HUES48 (cell line): ENCODE measurements at regions not wholly inside any gene's neighbourhood (a gene's known extent, or its start where the extent isn't known, plus 50 kb on each side); places are given as distances from the start of the nearest gene placed in this dataset.
"Not testable (repeated sequence)": the region's sequence is repeated elsewhere in the genome, so short reads cannot be mapped to it uniquely, and the experiment has no call there.

Source experiments
- H3K27ac ChIP-seq: one replicate; pipeline ENCODE4 v1.7.0; 2013; ENCODE audit warnings: low read depth, low read length, inconsistent platforms
- H3K27me3 ChIP-seq: 2 replicates; pipeline ENCODE4 v1.6.1; 2013; ENCODE audit warnings: mild to moderate bottlenecking, low read length; ENCODE audit not compliant: control insufficient read depth, insufficient read depth
- H3K36me3 ChIP-seq: 2 replicates; pipeline ENCODE4 v1.6.1; 2013; ENCODE audit warnings: low read length; ENCODE audit not compliant: control insufficient read depth, insufficient read depth
- H3K4me1 ChIP-seq: 2 replicates; pipeline ENCODE4 v1.6.1; 2013; ENCODE audit warnings: mild to moderate bottlenecking, low read length; ENCODE audit not compliant: control insufficient read depth, insufficient read depth
- H3K4me3 ChIP-seq: 2 replicates; pipeline ENCODE4 v1.5.1; 2013; ENCODE audit warnings: mild to moderate bottlenecking, low read depth, low read length
- H3K9ac ChIP-seq: 2 replicates; pipeline ENCODE4 v1.6.1; 2013; ENCODE audit warnings: mild to moderate bottlenecking, low read depth, low read length, moderate library complexity
- H3K9me3 ChIP-seq: 2 replicates; pipeline ENCODE4 v1.6.1; 2013; ENCODE audit warnings: low read length; ENCODE audit not compliant: control insufficient read depth, insufficient read depth

GRCh38 chr6:131336596-131336995 is 201.3 kb downstream of the AKAP7 start:
- H3K27ac ChIP-seq, result no peak overlapping the region
- H3K9ac ChIP-seq, result no peak overlapping the region
- no peaks in the 10 kb centered on the region for H3K9me3 ChIP-seq

GRCh38 chr6:131346896-131347295 is 211.6 kb downstream of the AKAP7 start:
- Histone ChIP-seq H3K36me3 (peaks cover 13% of the 10 kb centered on the region; the same call in 1 of the 2 replicates), H3K4me1 (peaks cover 27% of the 10 kb centered on the region)
- H3K27me3 ChIP-seq, H3K9me3 ChIP-seq, H3K9ac ChIP-seq, H3K4me3 ChIP-seq, H3K27ac ChIP-seq: not testable (repeated sequence)

More at GRCh38 chr6:131336596-131336995, 201.3 kb downstream of the AKAP7 start:
- Histone ChIP-seq H3K27me3 (no peaks in the 10 kb centered on the region), H3K4me1 (peaks cover 8% of the 10 kb centered on the region), H3K4me3 (no peak overlapping the region), H3K36me3 (peaks cover 37% of the 10 kb centered on the region)

DNA sequence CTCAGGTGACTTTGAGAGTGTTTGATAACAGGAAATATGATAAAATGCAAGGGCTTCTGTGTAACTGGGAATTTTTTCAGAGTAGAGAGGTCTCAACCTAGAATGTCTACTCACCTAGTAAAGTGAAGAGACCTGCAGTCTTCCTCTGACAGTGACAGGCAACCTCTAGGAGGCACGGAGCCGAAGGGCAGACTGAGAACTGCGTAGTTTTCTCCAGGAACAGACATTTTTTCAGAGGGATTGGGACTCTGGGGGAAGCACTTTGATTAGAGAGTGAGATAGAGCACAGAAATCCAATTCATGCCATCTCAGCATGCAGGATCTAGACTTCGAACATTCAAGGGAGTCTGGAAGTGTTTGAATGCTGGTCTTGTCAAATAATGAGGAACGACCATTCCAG is 213.3 kb downstream of the AKAP7 start:
- no peak overlapping the region for H3K9ac ChIP-seq
- H3K36me3 ChIP-seq, result peaks cover 13% of the 10 kb centered on the region; the same call in 1 of the 2 replicates
- H3K27me3 ChIP-seq, result no peaks in the 10 kb centered on the region; the same call in 1 of the 2 replicates
- no peak overlapping the region for H3K27ac ChIP-seq
- no peaks in the 10 kb centered on the region for H3K9me3 ChIP-seq
- H3K4me3 ChIP-seq, result no peak overlapping the region
- H3K4me1 ChIP-seq, result peaks cover 27% of the 10 kb centered on the region

DNA sequence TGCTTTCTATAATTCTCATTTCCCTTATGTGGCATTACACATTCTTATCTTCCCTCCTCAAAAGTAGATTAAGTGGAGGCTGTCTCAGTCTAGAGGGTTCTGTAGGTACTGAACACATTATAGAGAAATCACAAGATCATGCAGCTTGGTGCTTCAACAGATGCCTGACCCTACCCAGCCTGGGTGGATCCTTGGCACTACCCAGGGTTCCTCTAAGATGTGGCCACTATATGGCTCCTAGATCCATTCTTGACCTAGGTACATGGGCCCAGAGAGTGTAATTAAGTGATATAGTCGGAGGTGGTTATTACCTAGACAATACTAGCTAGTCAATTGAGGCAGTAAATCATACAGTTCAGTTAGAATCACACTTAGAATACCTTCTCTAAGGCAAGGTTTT is 213.9 kb downstream of the AKAP7 start:
- peaks cover 26% of the 10 kb centered on the region for H3K4me1 ChIP-seq
- H3K36me3 ChIP-seq, result peaks cover 13% of the 10 kb centered on the region; the same call in 1 of the 2 replicates
- H3K27me3 ChIP-seq, result no peaks in the 10 kb centered on the region; the same call in 1 of the 2 replicates
- H3K27ac ChIP-seq, result no peak overlapping the region
- H3K9me3 ChIP-seq, result no peaks in the 10 kb centered on the region
- H3K9ac ChIP-seq, result no peak overlapping the region
- H3K4me3 ChIP-seq, result no peak overlapping the region

GRCh38 chr6:131353106-131353505 is 217.8 kb downstream of the AKAP7 start:
- H3K4me3 ChIP-seq, result no peak overlapping the region
- no peak overlapping the region for H3K9ac ChIP-seq
- H3K27me3 ChIP-seq, result no peaks in the 10 kb centered on the region; the same call in 1 of the 2 replicates
- H3K9me3 ChIP-seq, result no peaks in the 10 kb centered on the region
- peaks cover 10% of the 10 kb centered on the region for H3K4me1 ChIP-seq
- no peak overlapping the region for H3K27ac ChIP-seq
- H3K36me3 ChIP-seq, result no peaks in the 10 kb centered on the region

DNA sequence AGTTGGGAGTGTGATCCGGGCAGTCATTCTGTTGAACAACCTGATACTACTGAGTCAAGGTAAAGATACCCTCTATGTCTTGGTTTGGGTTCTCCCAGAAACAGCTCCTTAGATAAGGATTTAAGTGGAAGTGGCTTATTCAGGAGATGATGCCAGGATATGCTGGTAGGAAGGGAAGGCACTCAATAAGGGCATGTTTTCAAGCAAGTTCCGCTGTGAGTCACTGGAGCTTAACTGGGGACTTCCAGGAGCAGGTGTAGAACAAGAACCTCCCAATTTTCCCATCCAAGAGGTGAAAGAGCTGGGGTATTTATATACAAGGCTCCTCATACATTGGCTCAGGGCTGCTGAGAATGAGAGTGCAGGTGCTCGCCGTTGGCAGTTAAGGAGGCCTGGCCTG is 218.6 kb downstream of the AKAP7 start:
- Histone ChIP-seq H3K27ac (no peak overlapping the region), H3K9ac (no peak overlapping the region), H3K9me3 (no peaks in the 10 kb centered on the region), H3K4me1 (peaks cover 4% of the 10 kb centered on the region), H3K36me3 (no peaks in the 10 kb centered on the region), H3K4me3 (no peak overlapping the region), H3K27me3 (no peaks in the 10 kb centered on the region; the same call in 1 of the 2 replicates)

- no peaks in the 10 kb centered on the region for H3K9me3 ChIP-seq
- H3K4me1 ChIP-seq, result no peaks in the 10 kb centered on the region
- H3K4me3 ChIP-seq, result no peak overlapping the region
- H3K27me3 ChIP-seq, result no peaks in the 10 kb centered on the region; the same call in 1 of the 2 replicates
- no peak overlapping the region for H3K27ac ChIP-seq
- H3K36me3 ChIP-seq, result no peaks in the 10 kb centered on the region
- H3K9ac ChIP-seq, result no peak overlapping the region
Measured at GRCh38 chr6:131354356-131354755, 218.7 kb upstream of the ARG1 start.

DNA sequence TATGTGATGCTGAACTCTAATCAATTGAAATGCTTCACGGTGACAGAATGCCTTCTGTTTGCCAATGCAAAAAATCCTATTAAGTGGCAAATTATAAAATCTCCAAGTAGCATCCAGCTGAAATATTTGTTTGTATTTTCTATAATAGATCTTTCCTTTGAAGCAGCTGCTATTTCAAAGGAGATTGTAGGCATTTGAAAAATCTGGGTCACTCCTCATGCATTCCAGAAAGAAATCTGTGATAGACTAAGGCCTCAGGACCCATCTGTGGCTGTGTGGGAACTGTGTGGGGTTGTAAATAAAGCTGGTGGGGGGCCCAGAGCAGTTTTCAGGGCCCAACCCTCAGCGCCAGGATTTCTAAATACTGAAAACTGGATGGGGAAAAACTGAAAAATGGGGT is 216.9 kb upstream of the ARG1 start:
- H3K9ac ChIP-seq, result no peak overlapping the region
- H3K4me3 ChIP-seq, result no peak overlapping the region
- no peak overlapping the region for H3K27ac ChIP-seq
- no peaks in the 10 kb centered on the region for H3K4me1 ChIP-seq
- H3K27me3 ChIP-seq, result no peaks in the 10 kb centered on the region; the same call in 1 of the 2 replicates
- no peaks in the 10 kb centered on the region for H3K36me3 ChIP-seq
- H3K9me3 ChIP-seq, result no peaks in the 10 kb centered on the region

DNA sequence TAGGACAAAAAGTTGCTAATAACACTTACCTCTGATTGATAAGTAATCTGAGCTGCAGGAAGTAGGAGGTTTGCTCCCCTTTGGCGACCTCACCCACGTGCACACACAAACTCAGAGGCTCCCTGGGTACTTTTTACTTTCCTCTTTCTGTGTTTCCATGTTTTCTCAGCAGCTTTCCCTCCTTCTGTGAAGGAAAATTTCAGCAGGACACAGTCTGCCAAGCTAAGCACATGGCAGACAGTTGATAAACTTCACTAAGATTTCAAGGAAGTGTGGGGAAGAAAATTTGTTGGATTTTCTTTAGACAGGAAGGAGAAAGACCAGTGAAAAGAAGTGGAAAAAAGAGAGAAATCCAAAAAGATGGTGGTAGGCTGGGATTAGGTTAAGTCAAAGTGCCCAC is 215.5 kb upstream of the ARG1 start:
- Histone ChIP-seq H3K9ac (no peak overlapping the region), H3K27me3 (no peaks in the 10 kb centered on the region; the same call in none of the 2 replicates), H3K9me3 (no peaks in the 10 kb centered on the region), H3K4me3 (no peak overlapping the region), H3K27ac (no peak overlapping the region), H3K4me1 (no peaks in the 10 kb centered on the region), H3K36me3 (no peaks in the 10 kb centered on the region)

- Histone ChIP-seq H3K4me3 (no peak overlapping the region), H3K27ac (no peak overlapping the region), H3K9ac (no peak overlapping the region), H3K9me3 (no peaks in the 10 kb centered on the region), H3K36me3 (no peaks in the 10 kb centered on the region), H3K4me1 (no peaks in the 10 kb centered on the region), H3K27me3 (no peaks in the 10 kb centered on the region; the same call in 1 of the 2 replicates)
Measured at GRCh38 chr6:131362070-131362469, 211.0 kb upstream of the ARG1 start.

DNA sequence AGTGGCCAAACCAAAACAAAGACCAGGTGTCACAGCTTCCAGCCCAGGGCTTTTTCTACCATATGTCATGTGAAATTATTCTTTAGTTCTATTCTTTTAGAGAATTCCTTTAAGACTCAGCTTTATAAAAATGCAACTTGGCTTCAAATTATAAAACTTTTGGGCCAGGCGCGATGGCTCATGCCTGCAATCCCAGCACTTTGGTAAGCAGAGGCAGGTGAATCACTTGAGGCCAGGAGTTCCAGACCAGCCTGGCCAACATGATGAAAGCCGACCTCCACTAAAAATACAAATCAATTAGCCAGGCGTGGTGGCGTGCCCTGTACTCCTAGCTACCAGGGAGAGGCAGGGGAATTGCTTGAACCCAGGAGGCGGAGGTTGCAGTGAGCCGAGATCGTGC is 210.3 kb upstream of the ARG1 start:
- Histone ChIP-seq H3K36me3 (no peaks in the 10 kb centered on the region), H3K9me3 (no peaks in the 10 kb centered on the region), H3K27me3 (no peaks in the 10 kb centered on the region; the same call in 1 of the 2 replicates), H3K27ac (no peak overlapping the region), H3K4me1 (no peaks in the 10 kb centered on the region), H3K4me3 (no peak overlapping the region), H3K9ac (no peak overlapping the region)
